Caco-2 (cell line): ENCODE measurements at regions not wholly inside any gene's neighbourhood (a gene's known extent, or its start where the extent isn't known, plus 50 kb on each side); places are given as distances from the start of the nearest gene placed in this dataset.

ENCODE experiments used
- BruUV-seq: library from RNA; stranded (reverse); fragments of 400-500 nt; replicated peaks from 2 replicates; lab custom pipeline; 2021; lab: Mats Ljungman, UMichigan
- CTCF ChIA-PET: fragments of 300-600 bp; sonication (Branson Sonifier 250); formaldehyde crosslinking; loops from one replicate; lab custom pipeline; 2022; ENCODE audit warnings: antibody characterized with exemption; lab: Charles Lee
- POLR2A ChIA-PET: fragments of 300-600 bp; sonication (Branson Sonifier 250); formaldehyde crosslinking; loops from one replicate; lab custom pipeline; 2022; ENCODE audit warnings: antibody characterized with exemption; lab: Charles Lee
- DNase-seq, 2 experiments: peaks; one replicate each; pipeline versions ENCODE4 v3.0.0 to v3.0.0-alpha.2; 2020 to 2022
- H3K27me3 ChIP-seq: replicated peaks from 2 replicates; pipeline ENCODE4 v1.6.0; 2011; ENCODE audit warnings: low read length; ENCODE audit not compliant: control insufficient read depth, insufficient read depth
- H3K36me3 ChIP-seq: 2 replicates; pipeline ENCODE4 v1.5.1; 2011; ENCODE audit warnings: low read length; ENCODE audit not compliant: control insufficient read depth, insufficient read depth
- H3K4me1 ChIP-seq: fragments of 250-450 bp; sonication (Bioruptor Pico); 2 replicates; pipeline ENCODE4 v1.5.1; 2020; ENCODE audit warnings: mild to moderate bottlenecking
- H3K4me3 ChIP-seq: 2 replicates; pipeline ENCODE4 v1.5.1; 2011; ENCODE audit warnings: low read depth, mild to moderate bottlenecking, control low read depth, low read length
- H3K9me3 ChIP-seq: fragments of 250-450 bp; sonication (Bioruptor Pico); 2 replicates; pipeline ENCODE4 v1.5.1; 2020; ENCODE audit warnings: mild to moderate bottlenecking, moderate library complexity
- H3K27ac Mint-ChIP-seq: one replicate; pipeline ENCODE4 v1.8.0; 2022; ENCODE audit warnings: mixed read lengths; ENCODE audit not compliant: unreplicated experiment
- H3K27me3 Mint-ChIP-seq: one replicate; pipeline ENCODE4 v1.8.0; 2022; ENCODE audit warnings: mixed read lengths; ENCODE audit not compliant: insufficient read depth, unreplicated experiment
- H3K36me3 Mint-ChIP-seq: one replicate; pipeline ENCODE4 v1.8.0; 2022; ENCODE audit warnings: mild to moderate bottlenecking, mixed read lengths; ENCODE audit not compliant: insufficient read depth, unreplicated experiment
- H3K4me1 Mint-ChIP-seq: one replicate; pipeline ENCODE4 v1.8.0; 2022; ENCODE audit warnings: low read depth, mixed read lengths; ENCODE audit not compliant: unreplicated experiment
- H3K4me3 Mint-ChIP-seq: one replicate; pipeline ENCODE4 v1.8.0; 2022; ENCODE audit warnings: mild to moderate bottlenecking, moderate library complexity, mixed read lengths; ENCODE audit not compliant: unreplicated experiment
- H3K9me3 Mint-ChIP-seq: one replicate; pipeline ENCODE4 v1.8.0; 2022; ENCODE audit warnings: mixed read lengths; ENCODE audit not compliant: unreplicated experiment
- intact Hi-C: fragments of 100-400 bp; cut with micrococcal nuclease; formaldehyde crosslinking; loops from one replicate; pipeline ENCODE4 v1.10.0; 2022; ENCODE audit not compliant: unreplicated experiment
- TF ChIP-seq, protein P1 (sequence below), 2 experiments: fragments of 200-600 bp in 1 of 2; IDR thresholded peaks; 1 replicate in 1 of 2; 2 replicates in 1 of 2; pipeline versions ENCODE4 v1.5.1 to v1.8.0; 2011 to 2022; ENCODE audit warnings: antibody characterized with exemption in 1 of 2, control low read depth in 1 of 2, inconsistent platforms in 1 of 2, low read depth in 1 of 2, low read length in 1 of 2, mild to moderate bottlenecking in 1 of 2, moderate library complexity in 1 of 2; ENCODE audit not compliant: insufficient read depth in 1 of 2, severe bottlenecking in 1 of 2, unreplicated experiment in 1 of 2

DNA sequence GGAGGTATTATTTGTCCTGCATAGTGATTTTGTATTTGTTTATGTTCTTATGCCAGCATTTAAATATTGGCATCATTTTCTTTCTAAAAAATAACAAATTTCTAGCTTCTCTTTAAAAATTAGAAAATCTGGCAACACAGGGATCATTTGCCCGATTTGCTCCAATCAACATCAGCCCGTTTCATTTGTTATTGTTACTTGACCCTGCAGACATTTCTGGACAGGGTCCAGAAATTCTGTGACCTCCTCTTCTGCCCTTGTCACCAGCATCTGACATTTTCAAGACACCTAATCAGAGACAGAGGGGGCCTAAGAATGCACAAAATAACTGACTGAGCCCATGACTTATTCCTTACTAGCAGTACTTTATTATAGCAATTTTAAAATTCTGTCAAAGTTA lies 253.3 kb downstream of the MREG start:
- Mint-ChIP-seq H3K36me3 (no peaks in the 10 kb centered on the region), H3K27me3 (no peaks in the 10 kb centered on the region), H3K4me3 (no peak overlapping the region), H3K4me1 (no peaks in the 10 kb centered on the region), H3K9me3 (peaks cover 13% of the 10 kb centered on the region), H3K27ac (no peak overlapping the region)
- no peaks in the 10 kb centered on the region for H3K36me3 ChIP-seq
- ChIA-PET POLR2A (no interaction called here), CTCF (no interaction called here)
- intact Hi-C loops = no loop called here
- no peak overlapping the region for H3K4me3 ChIP-seq
- TF ChIP-seq, protein P1, sequence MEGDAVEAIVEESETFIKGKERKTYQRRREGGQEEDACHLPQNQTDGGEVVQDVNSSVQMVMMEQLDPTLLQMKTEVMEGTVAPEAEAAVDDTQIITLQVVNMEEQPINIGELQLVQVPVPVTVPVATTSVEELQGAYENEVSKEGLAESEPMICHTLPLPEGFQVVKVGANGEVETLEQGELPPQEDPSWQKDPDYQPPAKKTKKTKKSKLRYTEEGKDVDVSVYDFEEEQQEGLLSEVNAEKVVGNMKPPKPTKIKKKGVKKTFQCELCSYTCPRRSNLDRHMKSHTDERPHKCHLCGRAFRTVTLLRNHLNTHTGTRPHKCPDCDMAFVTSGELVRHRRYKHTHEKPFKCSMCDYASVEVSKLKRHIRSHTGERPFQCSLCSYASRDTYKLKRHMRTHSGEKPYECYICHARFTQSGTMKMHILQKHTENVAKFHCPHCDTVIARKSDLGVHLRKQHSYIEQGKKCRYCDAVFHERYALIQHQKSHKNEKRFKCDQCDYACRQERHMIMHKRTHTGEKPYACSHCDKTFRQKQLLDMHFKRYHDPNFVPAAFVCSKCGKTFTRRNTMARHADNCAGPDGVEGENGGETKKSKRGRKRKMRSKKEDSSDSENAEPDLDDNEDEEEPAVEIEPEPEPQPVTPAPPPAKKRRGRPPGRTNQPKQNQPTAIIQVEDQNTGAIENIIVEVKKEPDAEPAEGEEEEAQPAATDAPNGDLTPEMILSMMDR (IDR thresholded peaks at IDR 0.05; ENCODE audit: insufficient read depth in 1 of 2, low read depth in 1 of 2, low read length in 1 of 2, severe bottlenecking in 1 of 2, unreplicated experiment in 1 of 2) = no peak
- no peaks in the 10 kb centered on the region for H3K27me3 ChIP-seq
- no peaks in the 10 kb centered on the region for H3K4me1 ChIP-seq
- BruUV-seq = no TSS peak
- DNase-seq = no peak
- peaks cover 8% of the 10 kb centered on the region; the same call in 1 of the 2 replicates for H3K9me3 ChIP-seq

DNA sequence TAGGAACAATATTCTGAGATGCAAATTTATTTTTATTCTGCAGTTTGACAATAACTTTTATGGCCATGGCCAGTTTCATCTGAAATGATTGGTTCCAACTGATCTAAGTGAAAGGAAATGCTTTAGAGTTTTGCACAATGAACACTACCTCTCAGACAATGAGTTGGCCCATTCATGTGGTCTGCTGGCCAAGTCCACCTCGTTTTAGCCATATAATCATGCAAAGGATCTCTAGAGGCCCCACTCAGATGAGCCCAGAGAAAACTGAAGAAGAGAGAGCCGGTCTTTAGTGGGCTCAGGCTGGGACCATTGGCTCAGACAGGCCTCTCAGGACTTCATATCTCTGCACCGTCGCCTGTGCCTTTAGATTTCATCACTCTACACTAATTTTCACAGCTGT lies 254.7 kb downstream of the MREG start:
- ChIA-PET POLR2A (no interaction called here), CTCF (no interaction called here)
- no TSS peak for BruUV-seq
- TF ChIP-seq, protein P1 (IDR thresholded peaks at IDR 0.05; ENCODE audit: insufficient read depth in 1 of 2, low read depth in 1 of 2, low read length in 1 of 2, severe bottlenecking in 1 of 2, unreplicated experiment in 1 of 2) = no peak
- H3K9me3 ChIP-seq = 0 out of 2 replicates have a peak, but pooled peaks cover 4% of the 10 kb centered on the region
- no peak overlapping the region for H3K4me3 ChIP-seq
- no peak overlapping the region for H3K27ac Mint-ChIP-seq
- no peaks in the 10 kb centered on the region for H3K4me1 ChIP-seq
- no peaks in the 10 kb centered on the region for H3K36me3 ChIP-seq
- no peak overlapping the region for H3K4me3 Mint-ChIP-seq
- DNase-seq = no peak
- H3K4me1 Mint-ChIP-seq = peaks cover 7% of the 10 kb centered on the region
- no peaks in the 10 kb centered on the region for H3K27me3 ChIP-seq
- no peaks in the 10 kb centered on the region for H3K27me3 Mint-ChIP-seq
- no peaks in the 10 kb centered on the region for H3K36me3 Mint-ChIP-seq
- intact Hi-C loops = no loop called here
- peaks cover 26% of the 10 kb centered on the region for H3K9me3 Mint-ChIP-seq

DNA sequence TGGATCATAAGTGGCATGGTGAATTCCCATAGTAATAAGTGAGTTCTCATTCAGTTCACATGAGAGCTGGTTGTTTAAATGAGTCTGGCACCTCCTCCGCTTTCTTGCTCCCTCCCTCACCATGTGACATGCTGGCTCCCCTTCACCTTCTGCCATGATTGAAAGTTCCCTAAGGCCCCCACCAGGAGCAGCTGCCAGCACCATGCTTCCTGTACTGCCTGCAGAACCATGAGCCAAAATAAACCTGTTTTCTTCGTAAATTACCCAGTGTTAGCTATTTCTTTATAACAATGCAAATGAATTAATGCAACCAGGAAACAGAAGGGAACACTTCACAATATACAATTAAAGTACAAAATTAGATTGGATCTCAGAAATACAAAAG lies 257.0 kb downstream of the MREG start:
- TF ChIP-seq, protein P1 (IDR thresholded peaks at IDR 0.05; ENCODE audit: insufficient read depth in 1 of 2, low read depth in 1 of 2, low read length in 1 of 2, severe bottlenecking in 1 of 2, unreplicated experiment in 1 of 2) = no peak
- peaks cover 7% of the 10 kb centered on the region for H3K4me1 Mint-ChIP-seq
- ChIA-PET POLR2A (no interaction called here), CTCF (no interaction called here)
- H3K9me3 Mint-ChIP-seq = peaks cover 26% of the 10 kb centered on the region
- no peak overlapping the region for H3K27ac Mint-ChIP-seq
- no peak for DNase-seq
- Histone ChIP-seq H3K27me3 (no peaks in the 10 kb centered on the region), H3K4me3 (no peak overlapping the region), H3K9me3 (0 out of 2 replicates have a peak, but pooled peaks cover 4% of the 10 kb centered on the region), H3K4me1 (no peaks in the 10 kb centered on the region), H3K36me3 (no peaks in the 10 kb centered on the region)
- H3K36me3 Mint-ChIP-seq = no peaks in the 10 kb centered on the region
- intact Hi-C loops = no loop called here
- no peaks in the 10 kb centered on the region for H3K27me3 Mint-ChIP-seq
- BruUV-seq = no TSS peak
- H3K4me3 Mint-ChIP-seq = no peak overlapping the region
